Naive thymus-derived CD4-positive, alpha-beta T cell (primary cell): ENCODE measurements at regions not wholly inside any gene's neighbourhood (a gene's known extent, or its start where the extent isn't known, plus 50 kb on each side); places are given as distances from the start of the nearest gene placed in this dataset.

ENCODE experiments used
- ATAC-seq: fragments of 150-1000 bp; cut with Tn5 transposase; 2 replicates; pipeline ENCODE4 v1.10.0; 2021; ENCODE audit warnings: mild to moderate bottlenecking, moderate library complexity
- CTCF ChIA-PET: fragments of 350-600 bp; sonication (Branson Sonifier 250); formaldehyde crosslinking; loops from one replicate; lab custom pipeline; 2021; ENCODE audit warnings: antibody characterized with exemption; lab: Charles Lee
- POLR2A ChIA-PET: fragments of 350-600 bp; sonication (Branson Sonifier 250); formaldehyde crosslinking; loops from one replicate; lab custom pipeline; 2021; ENCODE audit warnings: antibody characterized with exemption, inconsistent platforms; lab: Charles Lee
- DNase-seq, 9 donors: peaks; one replicate each; pipeline versions ENCODE4 v3.0.0 to v3.0.0-alpha.2; 2020 to 2022; ENCODE audit warnings: mixed read lengths in 1 of 9
- H3K27ac ChIP-seq: one replicate; pipeline ENCODE4 v1.7.0; 2013; ENCODE audit warnings: mild to moderate bottlenecking, low read depth, low read length, moderate library complexity
- H3K27me3 ChIP-seq, 2 donors: one replicate each; pipeline ENCODE4 v1.7.0; 2013; ENCODE audit warnings: low read length in 2 of 2, mild to moderate bottlenecking in 2 of 2, moderate library complexity in 2 of 2; ENCODE audit not compliant: control insufficient read depth in 2 of 2, insufficient read depth in 2 of 2
- H3K36me3 ChIP-seq, 3 experiments: 1 replicate in 2 of 3; 2 replicates in 1 of 3; pipeline ENCODE4 v1.7.0; 2013; ENCODE audit warnings: low read length in 3 of 3, mild to moderate bottlenecking in 3 of 3, moderate library complexity in 1 of 3; ENCODE audit not compliant: insufficient read depth in 3 of 3, control insufficient read depth in 2 of 3
- H3K4me1 ChIP-seq, 2 donors: one replicate each; pipeline ENCODE4 v1.7.0; 2013; ENCODE audit warnings: low read length in 2 of 2, mild to moderate bottlenecking in 2 of 2, moderate library complexity in 1 of 2; ENCODE audit not compliant: control insufficient read depth in 2 of 2, insufficient read depth in 2 of 2
- H3K4me3 ChIP-seq: 2 replicates; pipeline ENCODE4 v1.7.0; 2013; ENCODE audit warnings: mild to moderate bottlenecking, low read length
- H3K9me3 ChIP-seq, 3 experiments: 1 replicate in 2 of 3; 2 replicates in 1 of 3; pipeline ENCODE4 v1.7.0; 2013; ENCODE audit warnings: low read length in 3 of 3; ENCODE audit not compliant: control insufficient read depth in 2 of 3
- H3K27ac Mint-ChIP-seq, 9 donors: one replicate each; pipeline ENCODE4 v1.8.0; 2020 to 2022; ENCODE audit warnings: mixed read lengths in 9 of 9, mild to moderate bottlenecking in 8 of 9, moderate library complexity in 5 of 9, inconsistent platforms in 2 of 9
- H3K27me3 Mint-ChIP-seq, 5 donors: one replicate each; pipeline ENCODE4 v1.8.0; 2021 to 2022; ENCODE audit warnings: mixed read lengths in 5 of 5, mild to moderate bottlenecking in 1 of 5
- H3K36me3 Mint-ChIP-seq, 5 donors: one replicate each; pipeline ENCODE4 v1.8.0; 2020 to 2022; ENCODE audit warnings: mixed read lengths in 5 of 5, mild to moderate bottlenecking in 3 of 5, inconsistent platforms in 1 of 5
- H3K4me1 Mint-ChIP-seq, 7 donors: one replicate each; pipeline ENCODE4 v1.8.0; 2020 to 2022; ENCODE audit warnings: mixed read lengths in 7 of 7, mild to moderate bottlenecking in 3 of 7, inconsistent platforms in 1 of 7
- H3K4me3 Mint-ChIP-seq, 10 donors: one replicate each; pipeline ENCODE4 v1.8.0; 2020 to 2022; ENCODE audit warnings: mild to moderate bottlenecking in 10 of 10, mixed read lengths in 10 of 10, moderate library complexity in 6 of 10, inconsistent platforms in 2 of 10
- H3K9me3 Mint-ChIP-seq, 11 donors: one replicate each; pipeline ENCODE4 v1.8.0; 2020 to 2022; ENCODE audit warnings: mixed read lengths in 11 of 11, mild to moderate bottlenecking in 4 of 11, inconsistent platforms in 1 of 11, moderate library complexity in 1 of 11
- intact Hi-C, 2 donors: fragments of 100-400 bp; cut with micrococcal nuclease; formaldehyde crosslinking; loops; one replicate each; pipeline ENCODE4 v1.15.1; 2023

- no peaks in the 10 kb centered on the region for H3K9me3 ChIP-seq
- H3K36me3 ChIP-seq: no peaks in the 10 kb centered on the region
- no peaks in the 10 kb centered on the region for H3K9me3 Mint-ChIP-seq
- H3K4me3 Mint-ChIP-seq: peak overlapping the region in 2 of 10 donors; percentile 46 to 51
- H3K27me3 ChIP-seq: no peaks in the 10 kb centered on the region
- no peak overlapping the region for H3K27ac Mint-ChIP-seq
- H3K27me3 Mint-ChIP-seq: peaks cover 0 to 3% (median 0%) of the 10 kb centered on the region in 5 donors
- H3K4me3 ChIP-seq: no peak overlapping the region
- H3K4me1 Mint-ChIP-seq: peaks cover 12 to 43% (median 17%) of the 10 kb centered on the region in 7 donors
- intact Hi-C loops: no loop called here
- ATAC-seq: no peak
- no peak for DNase-seq
- no peak overlapping the region for H3K27ac ChIP-seq
- peaks cover 0 to 12% (median 0%) of the 10 kb centered on the region in 5 donors for H3K36me3 Mint-ChIP-seq
- ChIA-PET POLR2A (no interaction called here), CTCF (no interaction called here)
- H3K4me1 ChIP-seq: no peaks in the 10 kb centered on the region
These were observed 131.4 kb downstream of the CHSY1 start for GRCh38 chr15:101120473-101120872.
